PC-9 (cell line): ENCODE measurements at regions not wholly inside any gene's neighbourhood (a gene's known extent, or its start where the extent isn't known, plus 50 kb on each side); places are given as distances from the start of the nearest gene placed in this dataset.

Experiments
- BruUV-seq: library from RNA; stranded (reverse); fragments of 400-500 nt; replicated peaks from 2 replicates; lab custom pipeline; 2021; lab: Mats Ljungman, UMichigan
- CTCF ChIA-PET: fragments of 300-600 bp; sonication (Branson Sonifier 250); formaldehyde crosslinking; loops from one replicate; lab custom pipeline; 2022; ENCODE audit warnings: antibody characterized with exemption; lab: Charles Lee
- POLR2A ChIA-PET: fragments of 300-600 bp; sonication (Branson Sonifier 250); formaldehyde crosslinking; loops from one replicate; lab custom pipeline; 2022; ENCODE audit warnings: antibody characterized with exemption; ENCODE audit not compliant: unreplicated experiment; lab: Charles Lee
- DNase-seq, 2 experiments: peaks; one replicate each; pipeline versions ENCODE4 v3.0.0 to v3.0.0-alpha.2; 2015 to 2022; ENCODE audit warnings: mixed read lengths in 1 of 2
- H2AFZ ChIP-seq: fragments of 200-600 bp; sonication (generic); 2 replicates; pipeline ENCODE4 v1.8.1; 2017; ENCODE audit warnings: antibody characterized with exemption
- H3F3A ChIP-seq: fragments of 200-600 bp; sonication (generic); 2 replicates; pipeline ENCODE4 v1.8.1; 2017; ENCODE audit warnings: antibody characterized with exemption, mild to moderate bottlenecking, low read depth; ENCODE audit not compliant: insufficient read depth
- H3K27ac ChIP-seq: fragments of 200-600 bp; sonication (generic); 2 replicates; pipeline ENCODE4 v1.6.1; 2016; ENCODE audit warnings: mixed run types
- H3K27me3 ChIP-seq: fragments of 200-600 bp; sonication (generic); 2 replicates; pipeline ENCODE4 v1.6.1; 2016; ENCODE audit warnings: low read depth, mixed run types; ENCODE audit not compliant: insufficient read depth
- H3K36me3 ChIP-seq: fragments of 200-600 bp; sonication (generic); 2 replicates; pipeline ENCODE4 v1.6.1; 2016; ENCODE audit warnings: low read depth, mixed run types
- H3K4me1 ChIP-seq: fragments of 200-600 bp; sonication (generic); replicated peaks from 2 replicates; pipeline ENCODE4 v1.6.1; 2016; ENCODE audit warnings: mixed run types; ENCODE audit not compliant: insufficient read depth
- H3K4me2 ChIP-seq: fragments of 200-600 bp; sonication (generic); 2 replicates; pipeline ENCODE4 v1.6.1; 2017; ENCODE audit warnings: mixed run types
- H3K4me3 ChIP-seq: fragments of 200-600 bp; sonication (generic); 2 replicates; pipeline ENCODE4 v1.6.1; 2016; ENCODE audit warnings: mixed run types
- H3K79me2 ChIP-seq: fragments of 200-600 bp; sonication (generic); 2 replicates; pipeline ENCODE4 v1.6.1; 2017; ENCODE audit warnings: low read depth, mixed run types
- H3K9me2 ChIP-seq: fragments of 200-600 bp; sonication (generic); 2 replicates; pipeline ENCODE4 v1.8.1; 2017; ENCODE audit warnings: mild to moderate bottlenecking; ENCODE audit not compliant: insufficient read depth
- H3K9me3 ChIP-seq: fragments of 200-600 bp; sonication (generic); 2 replicates; pipeline ENCODE4 v1.8.1; 2016; ENCODE audit warnings: low read depth; ENCODE audit not compliant: insufficient read depth
- H4K20me1 ChIP-seq: fragments of 200-600 bp; sonication (generic); 2 replicates; pipeline ENCODE4 v1.8.1; 2017; ENCODE audit not compliant: insufficient read depth
- CTCF ChIP-seq: fragments of 200-600 bp; sonication (generic); conservative IDR thresholded peaks from 2 replicates; pipeline ENCODE4 v1.6.1; 2017; ENCODE audit warnings: mixed run types, antibody characterized with exemption, mild to moderate bottlenecking, moderate library complexity
- EZH2 ChIP-seq: fragments of 200-600 bp; sonication (generic); IDR thresholded peaks from 2 replicates; pipeline ENCODE4 v1.8.0; 2017; ENCODE audit warnings: antibody characterized with exemption, low read depth
- intact Hi-C: fragments of 100-400 bp; cut with micrococcal nuclease; formaldehyde crosslinking; loops from one replicate; pipeline ENCODE4 v1.10.0; 2022; ENCODE audit not compliant: unreplicated experiment

GRCh38 chrX:128931071-128931470 is 592.2 kb downstream of the SMARCA1 start:
- Histone ChIP-seq H3K9me3 (no peaks in the 10 kb centered on the region), H3K4me2 (no peak overlapping the region), H4K20me1 (no peaks in the 10 kb centered on the region), H3K79me2 (no peaks in the 10 kb centered on the region), H3K27ac (no peak overlapping the region), H3K4me3 (no peak overlapping the region), H3K9me2 (no peaks in the 10 kb centered on the region), H2AFZ (no peak overlapping the region), H3K36me3 (no peaks in the 10 kb centered on the region), H3K4me1 (no peaks in the 10 kb centered on the region), H3F3A (no peaks in the 10 kb centered on the region), H3K27me3 (no peaks in the 10 kb centered on the region)
- CTCF ChIA-PET: no interaction called here
- no peak for DNase-seq
- intact Hi-C loops: no loop called here
- TF ChIP-seq CTCF: no peak
- no peak for TF ChIP-seq EZH2
- no TSS peak for BruUV-seq
- POLR2A ChIA-PET: no interaction called here

GRCh38 chrX:128929271-128930057 is 593.8 kb downstream of the SMARCA1 start:
- H3K27me3 ChIP-seq: no peaks in the 10 kb centered on the region
- ChIA-PET POLR2A (no interaction called here), CTCF (no interaction called here)
- no peaks in the 10 kb centered on the region for H3K9me3 ChIP-seq
- H3K27ac ChIP-seq: no peak overlapping the region
- H3K9me2 ChIP-seq: no peaks in the 10 kb centered on the region
- intact Hi-C loops: no loop called here
- no peaks in the 10 kb centered on the region for H3K4me1 ChIP-seq
- H3K36me3 ChIP-seq: no peaks in the 10 kb centered on the region
- DNase-seq: no peak
- H3K4me2 ChIP-seq: no peak overlapping the region
- no peaks in the 10 kb centered on the region for H3F3A ChIP-seq
- H3K4me3 ChIP-seq: no peak overlapping the region
- H3K79me2 ChIP-seq: no peaks in the 10 kb centered on the region
- H2AFZ ChIP-seq: no peak overlapping the region
- no peaks in the 10 kb centered on the region for H4K20me1 ChIP-seq
- no TSS peak for BruUV-seq
- TF ChIP-seq EZH2: no peak
- TF ChIP-seq CTCF: no peak

- Histone ChIP-seq H3K36me3 (no peaks in the 10 kb centered on the region), H3K4me2 (no peak overlapping the region), H3K9me3 (no peaks in the 10 kb centered on the region), H3K27ac (no peak overlapping the region), H3K4me1 (no peaks in the 10 kb centered on the region), H3K9me2 (no peaks in the 10 kb centered on the region), H3K27me3 (no peaks in the 10 kb centered on the region), H2AFZ (no peak overlapping the region), H3K79me2 (no peaks in the 10 kb centered on the region), H3K4me3 (no peak overlapping the region), H4K20me1 (no peaks in the 10 kb centered on the region), H3F3A (no peaks in the 10 kb centered on the region)
- ChIA-PET CTCF (no interaction called here), POLR2A (no interaction called here)
- TF ChIP-seq EZH2 (no peak), CTCF (no peak)
- no TSS peak for BruUV-seq
- no peak for DNase-seq
- intact Hi-C loops: no loop called here
These were observed 594.7 kb downstream of the SMARCA1 start for GRCh38 chrX:128928636-128929035.
